ENCODE measurements at regions not wholly inside any gene's neighbourhood (a gene's known extent, or its start where the extent isn't known, plus 50 kb on each side); places are given as distances from the start of the nearest gene placed in this dataset.

DNA sequence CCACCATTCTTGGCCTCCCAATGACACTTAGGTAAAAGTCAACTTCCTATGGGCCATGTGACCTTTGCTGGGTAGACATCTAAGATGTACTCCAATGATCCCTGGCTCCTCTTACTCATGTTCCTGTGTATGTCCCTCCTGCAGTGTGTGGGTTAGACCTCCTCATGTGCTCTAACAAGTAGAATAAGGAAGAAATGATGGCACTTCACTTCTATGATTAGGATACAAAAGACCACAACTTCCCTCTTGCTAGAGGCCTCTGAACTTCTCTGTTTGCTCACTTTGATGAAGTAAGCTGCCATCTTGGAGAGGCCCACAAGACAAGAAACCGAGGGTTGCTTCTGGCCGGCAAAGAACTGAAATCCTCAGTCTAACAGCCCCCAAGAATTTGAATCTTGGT, 131.8 kb downstream of the TAF11L14 start:
- TF ChIP-seq, protein P1, sequence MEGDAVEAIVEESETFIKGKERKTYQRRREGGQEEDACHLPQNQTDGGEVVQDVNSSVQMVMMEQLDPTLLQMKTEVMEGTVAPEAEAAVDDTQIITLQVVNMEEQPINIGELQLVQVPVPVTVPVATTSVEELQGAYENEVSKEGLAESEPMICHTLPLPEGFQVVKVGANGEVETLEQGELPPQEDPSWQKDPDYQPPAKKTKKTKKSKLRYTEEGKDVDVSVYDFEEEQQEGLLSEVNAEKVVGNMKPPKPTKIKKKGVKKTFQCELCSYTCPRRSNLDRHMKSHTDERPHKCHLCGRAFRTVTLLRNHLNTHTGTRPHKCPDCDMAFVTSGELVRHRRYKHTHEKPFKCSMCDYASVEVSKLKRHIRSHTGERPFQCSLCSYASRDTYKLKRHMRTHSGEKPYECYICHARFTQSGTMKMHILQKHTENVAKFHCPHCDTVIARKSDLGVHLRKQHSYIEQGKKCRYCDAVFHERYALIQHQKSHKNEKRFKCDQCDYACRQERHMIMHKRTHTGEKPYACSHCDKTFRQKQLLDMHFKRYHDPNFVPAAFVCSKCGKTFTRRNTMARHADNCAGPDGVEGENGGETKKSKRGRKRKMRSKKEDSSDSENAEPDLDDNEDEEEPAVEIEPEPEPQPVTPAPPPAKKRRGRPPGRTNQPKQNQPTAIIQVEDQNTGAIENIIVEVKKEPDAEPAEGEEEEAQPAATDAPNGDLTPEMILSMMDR (IDR thresholded peaks at IDR 0.05; ENCODE audit: poor library complexity) = no peak
- TF ChIP-seq EZH2 (IDR thresholded peaks at IDR 0.05; ENCODE audit: borderline replicate concordance) = no peak
